H1 (cell line): ENCODE measurements at regions not wholly inside any gene's neighbourhood (a gene's known extent, or its start where the extent isn't known, plus 50 kb on each side); places are given as distances from the start of the nearest gene placed in this dataset.
A peak's percentile ranks its signal among the peaks of the same experiment; 100 is the strongest.
"Not testable (repeated sequence)": the region's sequence is repeated elsewhere in the genome, so short reads cannot be mapped to it uniquely, and the experiment has no call there.

Experiments used
- CTCF ChIA-PET: fragments of 300-600 bp; sonication (Branson Sonifier 250); formaldehyde crosslinking; loops from one replicate; lab custom pipeline; 2021; ENCODE audit not compliant: partially characterized antibody; lab: Charles Lee
- POLR2A ChIA-PET: fragments of 300-600 bp; sonication (Branson Sonifier 250); formaldehyde crosslinking; loops from one replicate; lab custom pipeline; 2021; ENCODE audit warnings: inconsistent platforms; ENCODE audit not compliant: partially characterized antibody; lab: Charles Lee
- DNase-seq, 2 experiments: peaks; one replicate each; pipeline versions ENCODE4 v3.0.0 to v3.0.0-alpha.2; 2010 to 2022; ENCODE audit warnings: low spot score in 2 of 2, low read depth in 1 of 2, mixed read lengths in 1 of 2
- FAIRE-seq: peaks from 2 replicates; lab custom pipeline; 2011; peaks lifted over from hg19 to GRCh38; lab: Jason Lieb, UNC
- H2AFZ ChIP-seq: 2 replicates; pipeline ENCODE4 v1.8.1; 2012; ENCODE audit warnings: low read length, inconsistent platforms
- H2AK5ac ChIP-seq: 2 replicates; pipeline ENCODE4 v1.6.1; 2013; ENCODE audit warnings: low read depth, low read length
- H2BK120ac ChIP-seq: replicated peaks from 2 replicates; pipeline ENCODE3; 2013; ENCODE audit warnings: low read depth, low read length, inconsistent platforms
- H2BK12ac ChIP-seq: 2 replicates; pipeline ENCODE4 v1.6.1; 2013; ENCODE audit warnings: low read depth, low read length
- H2BK15ac ChIP-seq: 2 replicates; pipeline ENCODE4 v1.6.1; 2013; ENCODE audit warnings: low read length
- H2BK20ac ChIP-seq: 2 replicates; pipeline ENCODE4 v1.6.1; 2013; ENCODE audit warnings: low read length
- H2BK5ac ChIP-seq: 2 replicates; pipeline ENCODE4 v1.6.1; 2013; ENCODE audit warnings: low read depth, low read length
- H3K14ac ChIP-seq: 2 replicates; pipeline ENCODE4 v1.6.1; 2013; ENCODE audit warnings: inconsistent platforms; ENCODE audit not compliant: insufficient read length
- H3K18ac ChIP-seq: 2 replicates; pipeline ENCODE4 v1.6.1; 2013; ENCODE audit warnings: low read length; ENCODE audit errors: extremely low read depth
- H3K23ac ChIP-seq: 2 replicates; pipeline ENCODE4 v1.6.1; 2013; ENCODE audit warnings: inconsistent platforms; ENCODE audit not compliant: insufficient read length
- H3K23me2 ChIP-seq: 2 replicates; pipeline ENCODE4 v1.6.1; 2013; ENCODE audit warnings: low read depth, low read length
- H3K27ac ChIP-seq: 2 replicates; pipeline ENCODE4 v1.6.1; 2011; ENCODE audit warnings: low read depth, low read length, inconsistent platforms
- H3K27me3 ChIP-seq, 4 experiments: replicated peaks in 1 of 4; 1 replicate in 1 of 4; 2 replicates in 3 of 4; pipeline versions ENCODE4 v1.6.1 to v1.8.1; 2011 to 2013; ENCODE audit warnings: low read length in 3 of 4, mild to moderate bottlenecking in 3 of 4, inconsistent platforms in 2 of 4, mixed read lengths in 2 of 4, moderate library complexity in 1 of 4; ENCODE audit not compliant: control insufficient read depth in 3 of 4, insufficient read depth in 3 of 4; ENCODE audit errors: extremely low read depth in 1 of 4
- H3K36me3 ChIP-seq, 4 experiments: 2 replicates each; pipeline versions ENCODE4 v1.6.1 to v1.8.1; 2011 to 2013; ENCODE audit warnings: mild to moderate bottlenecking in 4 of 4, low read length in 3 of 4, moderate library complexity in 2 of 4, control low read depth in 1 of 4, inconsistent platforms in 1 of 4; ENCODE audit not compliant: insufficient read depth in 4 of 4, control insufficient read depth in 2 of 4
- H3K4ac ChIP-seq: replicated peaks from 2 replicates; pipeline ENCODE3; 2013; ENCODE audit warnings: low read length, low read depth, mixed read lengths, inconsistent platforms; ENCODE audit not compliant: insufficient read length
- H3K4me1 ChIP-seq, 4 experiments: replicated peaks in 1 of 4; 1 replicate in 1 of 4; 2 replicates in 3 of 4; pipeline versions ENCODE4 v1.6.1 to v1.8.1; 2011 to 2013; ENCODE audit warnings: low read length in 3 of 4, inconsistent platforms in 2 of 4, mixed read lengths in 1 of 4; ENCODE audit not compliant: insufficient read depth in 4 of 4, control insufficient read depth in 3 of 4
- H3K4me2 ChIP-seq, 2 experiments: 2 replicates each; pipeline versions ENCODE4 v1.6.1 to v1.8.1; 2011 to 2013; ENCODE audit warnings: low read depth in 2 of 2, low read length in 2 of 2, control low read depth in 1 of 2, inconsistent platforms in 1 of 2, mild to moderate bottlenecking in 1 of 2; ENCODE audit not compliant: insufficient read depth in 1 of 2
- H3K4me3 ChIP-seq, 4 experiments: fragments of 200-600, 300-600 bp in 1 of 4; sonication (generic), shearing (Covaris generic), sonication (Bioruptor Twin) in 1 of 4; 2 replicates each; pipeline versions ENCODE4 v1.5.1 to v1.8.1; 2011 to 2016; ENCODE audit warnings: low read length in 4 of 4, low read depth in 3 of 4, control low read depth in 2 of 4, inconsistent platforms in 2 of 4, mild to moderate bottlenecking in 2 of 4, mixed read lengths in 1 of 4, moderate library complexity in 1 of 4; ENCODE audit not compliant: insufficient read depth in 2 of 4; ENCODE audit errors: extremely low read depth in 1 of 4
- H3K56ac ChIP-seq: replicated peaks from 2 replicates; pipeline ENCODE3; 2013; ENCODE audit warnings: low read depth, mild to moderate bottlenecking, mixed read lengths, low read length, inconsistent platforms; ENCODE audit not compliant: insufficient read length
- H3K79me1 ChIP-seq: 2 replicates; pipeline ENCODE4 v1.6.1; 2013; ENCODE audit warnings: low read depth, low read length, control low read depth
- H3K79me2 ChIP-seq, 2 experiments: 2 replicates each; pipeline versions ENCODE4 v1.6.1 to v1.8.1; 2012 to 2013; ENCODE audit warnings: low read length in 2 of 2, mild to moderate bottlenecking in 2 of 2, inconsistent platforms in 1 of 2; ENCODE audit not compliant: insufficient read depth in 2 of 2, control insufficient read depth in 1 of 2
- H3K9ac ChIP-seq, 4 experiments: replicated peaks in 1 of 4; 1 replicate in 1 of 4; 2 replicates in 3 of 4; pipeline versions ENCODE4 v1.6.1 to v1.8.1; 2011 to 2013; ENCODE audit warnings: low read depth in 3 of 4, low read length in 3 of 4, control low read depth in 2 of 4, mild to moderate bottlenecking in 2 of 4, moderate library complexity in 2 of 4, inconsistent platforms in 1 of 4; ENCODE audit errors: extremely low read depth in 1 of 4
- H3K9me3 ChIP-seq, 2 experiments: 2 replicates each; pipeline versions ENCODE4 v1.6.1 to v1.8.1; 2012 to 2013; ENCODE audit warnings: mild to moderate bottlenecking in 2 of 2, moderate library complexity in 2 of 2, control low read depth in 1 of 2, inconsistent platforms in 1 of 2, low read depth in 1 of 2, low read length in 1 of 2, mixed read lengths in 1 of 2; ENCODE audit not compliant: insufficient read depth in 2 of 2
- H4K20me1 ChIP-seq, 2 experiments: replicated peaks in 1 of 2; 2 replicates each; pipeline versions ENCODE3 to v1.8.1; 2011 to 2013; ENCODE audit warnings: inconsistent platforms in 2 of 2, low read length in 2 of 2, mild to moderate bottlenecking in 1 of 2; ENCODE audit not compliant: insufficient read depth in 2 of 2, control insufficient read depth in 1 of 2
- H4K5ac ChIP-seq: 2 replicates; pipeline ENCODE4 v1.6.1; 2013; ENCODE audit warnings: low read length, low read depth, mixed read lengths, inconsistent platforms; ENCODE audit not compliant: insufficient read length
- H4K8ac ChIP-seq: 2 replicates; pipeline ENCODE4 v1.8.0; 2013; ENCODE audit warnings: mild to moderate bottlenecking, moderate library complexity, low read length, inconsistent platforms; ENCODE audit not compliant: insufficient read depth; ENCODE audit errors: extremely low read depth
- H4K91ac ChIP-seq: replicated peaks from 2 replicates; pipeline ENCODE3; 2013; ENCODE audit warnings: low read length, mixed read lengths, inconsistent platforms; ENCODE audit not compliant: insufficient read length
- CTCF ChIP-seq, 3 experiments: IDR thresholded peaks; 1 replicate in 2 of 3; 2 replicates in 1 of 3; pipeline versions ENCODE4 v1.5.1 to v1.6.1; 2011; ENCODE audit warnings: low read length in 3 of 3, mild to moderate bottlenecking in 3 of 3, inconsistent platforms in 2 of 3, low read depth in 1 of 3, moderate library complexity in 1 of 3; ENCODE audit not compliant: insufficient read depth in 1 of 3; ENCODE audit errors: control extremely low read depth in 1 of 3
- WGBS, 2 experiments: shearing (Covaris generic) in 1 of 2; methylation state at CpG; one replicate each; pipeline versions ENCODE4 v1.1.6 to v1.1.7; 2013 to 2015; ENCODE audit warnings: low lambda C conversion rate in 2 of 2, mixed read lengths in 2 of 2, inconsistent platforms in 1 of 2, low coverage in 1 of 2, missing lambda C conversion rate in 1 of 2; ENCODE audit not compliant: insufficient replicate concordance in 2 of 2, insufficient coverage in 1 of 2, insufficient read length in 1 of 2; ENCODE audit errors: extremely low coverage in 1 of 2, missing lambda C conversion rate in 1 of 2; 5-methylcytosine and 5-hydroxymethylcytosine counted together

DNA sequence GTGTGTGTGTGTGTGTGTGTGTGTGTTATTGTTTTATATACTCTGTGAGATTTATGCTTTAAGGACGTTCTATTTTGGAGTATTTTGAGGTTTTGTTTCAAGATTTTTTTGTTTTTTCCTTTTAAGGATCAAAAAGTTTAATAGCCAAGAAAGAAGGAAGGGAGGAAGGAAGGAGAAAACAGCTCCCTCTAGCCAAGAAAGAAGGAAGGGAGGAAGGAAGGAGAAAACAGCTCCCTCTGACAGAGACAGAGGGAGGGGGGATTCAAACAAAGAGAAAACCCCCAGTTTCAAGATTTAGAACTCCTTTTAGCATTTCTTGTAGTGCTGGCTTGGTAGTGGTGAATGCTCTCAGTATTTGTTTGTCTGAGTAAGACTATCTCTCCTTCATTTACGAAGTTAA is 731.8 kb downstream of the ANKRD7 start:
- H2AFZ ChIP-seq, H2BK5ac ChIP-seq, H2BK15ac ChIP-seq, H4K5ac ChIP-seq, H3K4ac ChIP-seq, H3K23ac ChIP-seq, H3K27me3 ChIP-seq, H3K79me1 ChIP-seq, H3K27ac ChIP-seq, H3K9me3 ChIP-seq, H2BK120ac ChIP-seq, H3K18ac ChIP-seq, H4K20me1 ChIP-seq, H2AK5ac ChIP-seq, H2BK20ac ChIP-seq, H3K4me3 ChIP-seq, POLR2A ChIA-PET, H3K9ac ChIP-seq, H3K4me2 ChIP-seq, H4K8ac ChIP-seq, H2BK12ac ChIP-seq, H4K91ac ChIP-seq, H3K56ac ChIP-seq, H3K36me3 ChIP-seq, H3K23me2 ChIP-seq, H3K4me1 ChIP-seq, H3K79me2 ChIP-seq, H3K14ac ChIP-seq, DNase-seq, FAIRE-seq: not testable (repeated sequence)
- 49% methylated on average over 2 of the region's 2 CpGs; no CpG with 5 or more reads in 1 of the 2 experiments for WGBS, 2 experiments
- TF ChIP-seq CTCF (IDR thresholded peaks at IDR 0.05; ENCODE audit: control extremely low read depth in 1 of 3, insufficient read depth in 1 of 3, low read depth in 1 of 3, low read length in 3 of 3): peak in 1 of 3 experiments; percentile 29; a peak in 1 of 4 replicates
- CTCF ChIA-PET: interaction anchor here (0.7 to 1.8 kb wide), 17 partner anchors 14 to 1074 kb away, joined by 3 to 7 read pairs (median 3); no protein-coding TSS in a partner anchor
